GM18520 (cell line): ENCODE measurements at regions not wholly inside any gene's neighbourhood (a gene's known extent, or its start where the extent isn't known, plus 50 kb on each side); places are given as distances from the start of the nearest gene placed in this dataset.

Source experiments
- ATAC-seq: cut with Tn5 transposase; IDR thresholded peaks from one replicate; pipeline ENCODE4 v1.9.1; 2021; ENCODE audit not compliant: unreplicated experiment

DNA sequence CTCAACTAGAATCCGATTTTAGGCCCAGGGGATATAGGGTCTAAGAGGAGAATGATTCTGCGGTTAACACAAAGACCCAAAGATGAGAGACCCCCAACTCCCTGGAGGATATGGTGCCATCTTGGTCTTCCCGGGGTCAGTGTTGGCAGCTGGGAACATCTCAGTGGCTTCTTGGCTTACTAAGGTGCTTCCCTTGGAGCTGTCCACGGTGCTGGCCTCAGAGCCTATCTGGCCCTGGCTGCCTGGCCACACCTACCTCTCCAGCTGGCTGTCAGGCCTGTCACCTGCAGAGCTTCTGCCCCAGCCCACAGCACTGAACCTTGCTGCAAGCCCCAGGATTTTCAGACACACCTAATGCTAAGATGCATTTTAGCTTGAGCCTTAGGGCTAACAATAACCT, 70.7 kb upstream of the THY1 start:
- no peak for ATAC-seq

- no peak for ATAC-seq
Measured at GRCh38 chr11:119491753-119492510, 69.0 kb upstream of the THY1 start.

DNA sequence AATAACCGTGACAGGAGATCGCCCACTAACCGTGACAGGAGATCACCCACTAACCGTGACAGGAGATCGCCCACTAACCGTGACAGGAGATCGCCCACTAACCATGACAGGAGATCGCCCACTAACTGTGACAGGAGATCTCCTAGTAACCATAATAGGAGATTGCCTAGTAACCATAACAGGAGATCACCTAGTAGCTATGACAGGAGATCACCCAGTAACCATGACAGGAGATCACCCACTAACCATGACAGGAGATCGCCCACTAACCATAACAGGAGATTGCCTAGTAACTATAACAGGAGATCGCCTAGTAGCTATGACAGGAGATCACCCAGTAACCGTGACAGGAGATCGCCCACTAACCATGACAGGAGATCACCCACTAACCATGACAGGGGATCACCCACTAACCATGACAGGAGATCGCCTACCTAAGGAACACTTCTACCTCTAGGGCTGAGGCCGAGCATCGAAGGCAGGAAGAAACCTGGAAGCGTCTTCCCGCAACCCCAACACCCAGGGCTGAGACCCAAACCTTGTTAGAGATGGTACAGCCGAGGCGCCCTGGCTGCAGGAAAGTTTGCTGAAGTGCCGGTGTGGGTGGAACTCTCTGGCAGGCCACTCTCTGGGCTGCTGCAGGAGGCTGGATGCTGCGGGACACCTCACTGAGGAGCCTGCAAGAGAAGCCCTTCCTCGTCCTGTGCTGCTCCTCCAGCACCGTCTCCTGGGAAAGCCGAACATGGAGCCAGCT, 67.5 kb upstream of the THY1 start:
- no peak for ATAC-seq

- ATAC-seq = no peak
Measured at GRCh38 chr11:119489087-119489486, 66.1 kb upstream of the THY1 start.

GRCh38 chr11:119488256-119488995, 65.5 kb upstream of the THY1 start:
- no peak for ATAC-seq

DNA sequence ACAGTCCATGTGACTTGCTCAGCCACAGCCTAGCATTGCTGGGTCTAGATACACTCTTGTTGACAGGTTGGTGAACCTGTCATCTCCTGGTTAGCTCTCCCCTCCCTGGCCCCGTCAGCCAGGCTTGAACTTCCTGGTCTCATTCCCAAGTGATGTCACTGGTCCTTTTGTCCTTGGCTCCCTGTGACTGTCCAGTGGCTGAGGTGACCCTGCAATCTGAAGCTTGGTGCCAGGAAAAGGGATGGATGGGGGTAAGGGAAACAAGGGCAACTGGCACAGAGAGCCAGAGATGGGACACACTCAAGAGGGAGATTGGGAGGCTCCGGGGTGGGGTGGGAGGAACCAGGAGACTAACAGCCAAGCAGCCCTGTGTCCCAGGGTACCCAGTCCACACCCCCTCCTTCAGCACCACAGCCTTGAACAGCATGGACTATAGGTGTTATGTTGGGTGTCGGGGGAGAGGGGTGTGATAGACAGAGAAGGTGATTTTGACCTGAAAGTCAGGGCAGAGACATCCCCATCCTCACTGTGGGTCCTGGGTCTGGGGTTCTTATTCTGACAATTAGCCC, 63.8 kb upstream of the THY1 start:
- ATAC-seq = no peak

- ATAC-seq = no peak
Measured at GRCh38 chr11:119486016-119486415, 63.0 kb upstream of the THY1 start.

GRCh38 chr11:119484741-119485605, 62.0 kb upstream of the THY1 start:
- no peak for ATAC-seq

GRCh38 chr11:119483881-119484371, 61.0 kb upstream of the THY1 start:
- ATAC-seq = no peak

GRCh38 chr11:119483341-119483880, 60.4 kb upstream of the THY1 start:
- no peak for ATAC-seq

GRCh38 chr11:119482521-119483011, 59.6 kb upstream of the THY1 start:
- no peak for ATAC-seq

DNA sequence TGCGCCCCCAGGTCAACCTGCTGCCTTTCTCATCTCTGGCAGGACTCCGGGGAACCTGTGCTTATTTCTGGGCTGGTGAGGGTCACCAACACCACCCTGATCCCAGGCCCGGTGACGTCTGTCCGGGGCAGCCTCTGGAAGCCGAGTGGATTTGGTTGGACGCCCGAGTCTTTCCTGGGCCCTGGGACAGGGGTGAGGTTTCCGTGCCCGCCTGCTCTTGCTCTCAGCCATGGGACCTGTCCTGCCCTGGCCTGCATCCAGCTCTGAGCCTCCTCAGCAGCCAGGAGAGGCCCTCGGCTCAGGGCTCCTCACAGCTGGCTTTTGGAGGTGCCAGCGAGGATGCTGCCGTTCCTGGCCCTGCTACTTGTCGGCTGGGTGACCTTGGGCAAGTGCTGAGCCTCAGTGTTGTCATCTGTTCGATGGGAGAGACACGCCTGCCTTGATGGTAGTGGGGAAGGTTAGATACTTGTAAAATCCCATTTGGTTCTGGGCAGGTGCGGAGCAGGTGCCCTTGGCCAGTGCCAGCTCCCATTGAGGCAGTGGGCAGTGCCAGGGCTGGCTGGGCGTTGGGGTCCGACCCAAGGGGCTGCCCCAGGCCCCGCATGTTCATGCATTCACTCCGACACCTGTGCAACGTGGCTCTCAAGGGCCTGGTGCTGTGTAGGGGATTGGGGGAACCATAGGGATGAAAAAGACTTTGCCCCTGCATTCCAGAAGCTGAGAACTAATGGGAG, 58.9 kb upstream of the THY1 start:
- no peak for ATAC-seq

- no peak for ATAC-seq
Measured at GRCh38 chr11:119481021-119481666, 58.2 kb upstream of the THY1 start.

DNA sequence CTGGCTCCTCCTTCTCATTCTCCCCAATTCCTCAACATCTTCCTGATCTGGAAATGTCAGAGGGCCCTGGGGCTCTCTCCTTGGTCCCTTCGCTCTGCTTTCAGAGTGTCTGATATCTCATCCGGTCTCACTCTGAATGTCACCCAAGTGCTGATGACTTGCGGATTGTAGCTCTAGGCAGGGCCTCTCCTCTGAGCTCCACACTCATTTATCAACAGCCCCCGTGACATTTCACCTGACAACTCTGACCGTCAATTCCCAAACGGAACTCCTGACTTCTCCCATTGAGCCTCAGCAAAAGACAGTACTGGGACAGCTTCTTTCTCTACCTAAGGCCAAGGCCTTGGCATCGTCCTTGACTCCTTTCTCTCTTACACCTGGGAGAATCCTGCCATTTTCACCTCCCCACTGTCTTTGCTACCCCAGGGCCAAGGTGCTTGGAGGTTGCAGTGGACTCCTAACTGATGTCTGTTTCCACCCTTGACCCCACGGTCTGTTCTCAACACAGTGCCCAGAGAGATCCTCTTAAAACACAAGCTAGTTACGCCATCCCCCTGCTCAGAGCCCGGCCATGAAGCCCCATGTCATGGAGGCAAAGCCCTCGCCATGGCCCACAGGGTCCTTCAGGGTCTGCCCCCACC, 57.5 kb upstream of the THY1 start:
- no peak for ATAC-seq

GRCh38 chr11:119479685-119480275, 56.8 kb upstream of the THY1 start:
- no peak for ATAC-seq

GRCh38 chr11:119478711-119479285, 55.8 kb upstream of the THY1 start:
- ATAC-seq = no peak

DNA sequence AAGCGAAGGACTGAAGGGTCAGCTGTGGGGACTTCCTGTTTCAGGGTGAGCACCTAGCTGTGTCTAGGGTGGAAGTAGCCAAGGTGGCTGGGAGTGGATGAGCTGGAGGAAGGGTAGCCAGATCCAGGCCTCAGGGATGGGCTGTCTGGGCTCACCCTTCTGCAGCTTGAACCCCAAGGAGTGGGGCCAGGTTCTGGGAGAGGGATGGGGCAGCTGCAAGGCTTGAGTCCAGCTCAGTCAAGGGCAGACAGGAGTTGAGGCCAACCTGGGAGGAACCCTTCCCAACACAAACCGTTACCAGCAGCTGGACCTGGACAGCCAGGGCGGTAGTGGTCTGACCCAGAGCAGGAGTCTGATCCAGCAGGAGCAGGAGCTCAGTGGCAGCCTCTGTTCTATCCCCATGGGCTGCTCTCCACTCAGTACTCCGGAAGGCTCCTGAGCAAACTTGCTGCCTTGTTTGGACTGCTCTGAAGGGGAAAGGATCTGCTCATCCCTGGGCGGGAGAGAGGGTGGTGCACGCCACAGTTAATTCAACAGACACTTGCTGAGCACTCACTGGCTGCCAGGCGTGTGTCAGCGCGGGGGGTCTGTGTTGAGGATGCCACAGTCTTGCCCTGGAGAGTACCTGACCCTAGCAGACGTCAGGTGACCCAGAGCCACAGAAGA, 53.8 kb upstream of the THY1 start:
- ATAC-seq = no peak
